ENCODE measurements at regions not wholly inside any gene's neighbourhood (a gene's known extent, or its start where the extent isn't known, plus 50 kb on each side); places are given as distances from the start of the nearest gene placed in this dataset.

DNA sequence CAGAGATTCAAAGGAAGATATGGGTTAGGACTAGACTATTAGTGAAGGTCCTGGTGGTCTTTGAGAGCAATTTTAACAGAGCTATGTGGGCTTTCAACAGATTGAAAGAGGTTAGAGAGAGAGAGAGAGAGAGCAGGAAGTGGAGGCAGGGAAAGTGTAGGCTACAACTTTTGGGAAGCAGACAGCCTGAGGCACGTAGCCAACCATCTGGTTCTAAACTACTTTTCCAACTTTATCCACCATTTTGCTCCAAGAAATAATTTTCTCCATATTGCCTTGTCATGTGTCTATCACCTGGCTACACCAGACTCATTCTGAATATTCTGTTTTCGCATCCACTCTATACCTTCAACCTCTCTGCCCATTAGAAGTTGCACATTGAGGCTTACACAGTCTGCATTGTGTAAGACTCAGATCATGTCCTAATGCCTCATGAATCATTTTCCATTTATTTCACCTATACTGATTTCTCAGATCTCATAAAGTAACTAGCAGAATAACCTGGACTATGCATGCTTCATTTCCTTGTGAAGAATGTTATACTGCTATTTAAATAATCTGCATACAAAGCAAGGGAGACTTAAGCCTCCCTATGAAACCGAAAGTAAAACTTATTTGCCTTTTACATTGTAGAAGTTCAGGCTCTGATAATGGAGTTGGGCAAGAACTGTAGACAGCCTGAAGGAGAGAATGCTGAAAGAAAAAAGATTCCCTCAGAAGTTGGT lies 235.6 kb downstream of the ELAVL2 start:
- TF ChIP-seq, protein P1, sequence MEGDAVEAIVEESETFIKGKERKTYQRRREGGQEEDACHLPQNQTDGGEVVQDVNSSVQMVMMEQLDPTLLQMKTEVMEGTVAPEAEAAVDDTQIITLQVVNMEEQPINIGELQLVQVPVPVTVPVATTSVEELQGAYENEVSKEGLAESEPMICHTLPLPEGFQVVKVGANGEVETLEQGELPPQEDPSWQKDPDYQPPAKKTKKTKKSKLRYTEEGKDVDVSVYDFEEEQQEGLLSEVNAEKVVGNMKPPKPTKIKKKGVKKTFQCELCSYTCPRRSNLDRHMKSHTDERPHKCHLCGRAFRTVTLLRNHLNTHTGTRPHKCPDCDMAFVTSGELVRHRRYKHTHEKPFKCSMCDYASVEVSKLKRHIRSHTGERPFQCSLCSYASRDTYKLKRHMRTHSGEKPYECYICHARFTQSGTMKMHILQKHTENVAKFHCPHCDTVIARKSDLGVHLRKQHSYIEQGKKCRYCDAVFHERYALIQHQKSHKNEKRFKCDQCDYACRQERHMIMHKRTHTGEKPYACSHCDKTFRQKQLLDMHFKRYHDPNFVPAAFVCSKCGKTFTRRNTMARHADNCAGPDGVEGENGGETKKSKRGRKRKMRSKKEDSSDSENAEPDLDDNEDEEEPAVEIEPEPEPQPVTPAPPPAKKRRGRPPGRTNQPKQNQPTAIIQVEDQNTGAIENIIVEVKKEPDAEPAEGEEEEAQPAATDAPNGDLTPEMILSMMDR (IDR thresholded peaks at IDR 0.05): no peak
- TF ChIP-seq ZFX (IDR thresholded peaks at IDR 0.05; ENCODE audit: borderline replicate concordance): no peak
